Astrocyte (in vitro differentiated cells and primary cell): ENCODE measurements at regions not wholly inside any gene's neighbourhood (a gene's known extent, or its start where the extent isn't known, plus 50 kb on each side); places are given as distances from the start of the nearest gene placed in this dataset.

ENCODE experiments used
- DNase-seq: peaks from one replicate; pipeline ENCODE4 v3.0.0-alpha.2; 2010; ENCODE audit warnings: low read depth
- FAIRE-seq: peaks from 2 replicates; lab custom pipeline; 2011; peaks lifted over from hg19 to GRCh38; lab: Jason Lieb, UNC
- H2AFZ ChIP-seq: 2 replicates; pipeline ENCODE4 v1.6.0; 2012; ENCODE audit warnings: low read depth, low read length, inconsistent platforms
- H3K27ac ChIP-seq: 2 replicates; pipeline ENCODE4 v1.5.1; 2011; ENCODE audit warnings: low read depth, low read length, inconsistent platforms
- H3K27me3 ChIP-seq: 2 replicates; pipeline ENCODE4 v1.6.0; 2011; ENCODE audit warnings: low read length, inconsistent platforms; ENCODE audit not compliant: insufficient read depth
- H3K36me3 ChIP-seq: 2 replicates; pipeline ENCODE4 v1.5.1; 2011; ENCODE audit warnings: low read length, inconsistent platforms; ENCODE audit not compliant: insufficient read depth
- H3K4me1 ChIP-seq: 2 replicates; pipeline ENCODE4 v1.5.1; 2011; ENCODE audit warnings: low read length, inconsistent platforms; ENCODE audit not compliant: insufficient read depth
- H3K4me2 ChIP-seq: 2 replicates; pipeline ENCODE4 v1.6.0; 2012; ENCODE audit warnings: low read length, inconsistent platforms
- H3K4me3 ChIP-seq: 2 replicates; pipeline ENCODE4 v1.5.1; 2011; ENCODE audit warnings: low read depth, mild to moderate bottlenecking, low read length, inconsistent platforms; ENCODE audit not compliant: insufficient read depth
- H3K79me2 ChIP-seq: 2 replicates; pipeline ENCODE4 v1.6.0; 2012; ENCODE audit warnings: mild to moderate bottlenecking, low read length, inconsistent platforms; ENCODE audit not compliant: insufficient read depth
- H3K9ac ChIP-seq: 2 replicates; pipeline ENCODE4 v1.6.0; 2012; ENCODE audit warnings: mild to moderate bottlenecking, low read length, inconsistent platforms
- H3K9me3 ChIP-seq: 2 replicates; pipeline ENCODE4 v1.5.1; 2012; ENCODE audit warnings: low read depth, mild to moderate bottlenecking, low read length, inconsistent platforms; ENCODE audit not compliant: insufficient read depth
- H4K20me1 ChIP-seq: 2 replicates; pipeline ENCODE4 v1.6.0; 2012; ENCODE audit warnings: low read length, inconsistent platforms; ENCODE audit not compliant: insufficient read depth
- H3K27ac Mint-ChIP-seq: one replicate; pipeline ENCODE4 v1.8.0; 2021; ENCODE audit warnings: mild to moderate bottlenecking, mixed read lengths; ENCODE audit not compliant: unreplicated experiment
- H3K27me3 Mint-ChIP-seq: one replicate; pipeline ENCODE4 v1.8.0; 2021; ENCODE audit warnings: low read depth, mixed read lengths; ENCODE audit not compliant: unreplicated experiment
- H3K36me3 Mint-ChIP-seq: one replicate; pipeline ENCODE4 v1.8.0; 2021; ENCODE audit warnings: low read depth, mixed read lengths; ENCODE audit not compliant: unreplicated experiment
- H3K4me1 Mint-ChIP-seq: one replicate; pipeline ENCODE4 v1.8.0; 2021; ENCODE audit warnings: low read depth, mixed read lengths; ENCODE audit not compliant: unreplicated experiment
- H3K4me3 Mint-ChIP-seq: one replicate; pipeline ENCODE4 v1.8.0; 2021; ENCODE audit warnings: mild to moderate bottlenecking, moderate library complexity, mixed read lengths; ENCODE audit not compliant: unreplicated experiment
- H3K9me3 Mint-ChIP-seq: one replicate; pipeline ENCODE4 v1.8.0; 2021; ENCODE audit warnings: mild to moderate bottlenecking, mixed read lengths; ENCODE audit not compliant: unreplicated experiment
- EZH2 ChIP-seq: IDR thresholded peaks from 2 replicates; pipeline ENCODE4 v1.6.1; 2012; ENCODE audit warnings: mild to moderate bottlenecking, low read length, inconsistent platforms; ENCODE audit not compliant: insufficient read depth
- TF ChIP-seq, protein P1 (sequence below): IDR thresholded peaks from 2 replicates; pipeline ENCODE4 v1.5.1; 2011; ENCODE audit warnings: low read depth, mild to moderate bottlenecking, inconsistent platforms, low read length, moderate library complexity; ENCODE audit not compliant: insufficient read depth

DNA sequence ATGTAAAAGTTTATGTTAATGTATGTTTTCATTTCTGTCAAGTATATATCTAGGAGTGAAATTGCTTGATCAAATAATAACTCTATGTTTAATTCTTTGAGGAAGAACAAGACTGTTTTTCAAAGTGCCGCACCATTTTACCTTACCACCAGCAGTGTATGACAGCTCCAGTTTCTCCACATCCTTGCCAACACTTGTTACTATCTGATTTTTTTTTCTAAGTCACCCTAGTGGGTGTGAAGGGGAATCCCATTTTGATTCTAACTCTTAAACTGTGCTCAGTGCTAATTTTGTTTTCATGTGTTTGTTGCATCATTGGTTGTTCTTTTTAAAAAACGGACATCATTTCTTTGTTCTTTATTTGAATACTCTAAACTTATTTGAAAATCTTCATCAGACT is 120.2 kb upstream of the CDK6 start:
- H3K79me2 ChIP-seq: no peaks in the 10 kb centered on the region

DNA sequence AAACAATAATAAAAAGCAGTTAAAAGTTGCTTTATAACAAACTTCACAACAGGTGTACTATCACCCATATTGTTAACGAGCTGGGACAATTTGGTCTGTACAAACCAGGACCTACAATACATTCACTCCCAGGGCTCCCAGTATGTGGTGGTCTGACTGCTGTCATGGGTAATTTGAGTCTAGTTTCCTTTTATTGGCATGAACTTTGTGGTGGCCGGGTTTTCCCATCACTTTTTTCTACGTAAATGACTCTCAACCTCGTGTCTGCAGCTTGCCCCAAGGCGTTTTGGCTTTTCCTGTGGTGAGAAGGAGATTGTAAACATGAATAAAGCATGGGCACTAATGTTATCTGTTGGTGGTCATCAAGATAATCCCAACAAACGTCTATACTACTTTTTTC is 118.7 kb upstream of the CDK6 start:
- Histone ChIP-seq H3K9ac (no peak overlapping the region), H3K27ac (no peak overlapping the region), H4K20me1 (no peaks in the 10 kb centered on the region), H3K4me2 (no peak overlapping the region), H3K4me3 (no peak overlapping the region), H3K9me3 (no peaks in the 10 kb centered on the region), H3K4me1 (no peaks in the 10 kb centered on the region), H2AFZ (no peak overlapping the region), H3K27me3 (no peaks in the 10 kb centered on the region), H3K79me2 (no peaks in the 10 kb centered on the region), H3K36me3 (no peaks in the 10 kb centered on the region)
- Mint-ChIP-seq H3K36me3 (peaks cover 2% of the 10 kb centered on the region), H3K27me3 (peaks cover 5% of the 10 kb centered on the region), H3K27ac (no peak overlapping the region), H3K4me3 (no peak overlapping the region), H3K4me1 (no peaks in the 10 kb centered on the region), H3K9me3 (peaks cover 17% of the 10 kb centered on the region)
- DNase-seq (no peak), FAIRE-seq (no peak)
- TF ChIP-seq EZH2: no peak
- TF ChIP-seq, protein P1, sequence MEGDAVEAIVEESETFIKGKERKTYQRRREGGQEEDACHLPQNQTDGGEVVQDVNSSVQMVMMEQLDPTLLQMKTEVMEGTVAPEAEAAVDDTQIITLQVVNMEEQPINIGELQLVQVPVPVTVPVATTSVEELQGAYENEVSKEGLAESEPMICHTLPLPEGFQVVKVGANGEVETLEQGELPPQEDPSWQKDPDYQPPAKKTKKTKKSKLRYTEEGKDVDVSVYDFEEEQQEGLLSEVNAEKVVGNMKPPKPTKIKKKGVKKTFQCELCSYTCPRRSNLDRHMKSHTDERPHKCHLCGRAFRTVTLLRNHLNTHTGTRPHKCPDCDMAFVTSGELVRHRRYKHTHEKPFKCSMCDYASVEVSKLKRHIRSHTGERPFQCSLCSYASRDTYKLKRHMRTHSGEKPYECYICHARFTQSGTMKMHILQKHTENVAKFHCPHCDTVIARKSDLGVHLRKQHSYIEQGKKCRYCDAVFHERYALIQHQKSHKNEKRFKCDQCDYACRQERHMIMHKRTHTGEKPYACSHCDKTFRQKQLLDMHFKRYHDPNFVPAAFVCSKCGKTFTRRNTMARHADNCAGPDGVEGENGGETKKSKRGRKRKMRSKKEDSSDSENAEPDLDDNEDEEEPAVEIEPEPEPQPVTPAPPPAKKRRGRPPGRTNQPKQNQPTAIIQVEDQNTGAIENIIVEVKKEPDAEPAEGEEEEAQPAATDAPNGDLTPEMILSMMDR: no peak

More for the DNA sequence above, 120.2 kb upstream of the CDK6 start:
- Histone ChIP-seq H3K4me1 (no peaks in the 10 kb centered on the region), H3K9ac (no peak overlapping the region), H4K20me1 (no peaks in the 10 kb centered on the region), H3K27ac (no peak overlapping the region), H3K4me2 (no peak overlapping the region), H3K9me3 (no peaks in the 10 kb centered on the region), H2AFZ (no peak overlapping the region), H3K36me3 (no peaks in the 10 kb centered on the region), H3K4me3 (no peak overlapping the region), H3K27me3 (no peaks in the 10 kb centered on the region)
- H3K4me3 Mint-ChIP-seq: no peak overlapping the region
- H3K36me3 Mint-ChIP-seq: peaks cover 2% of the 10 kb centered on the region
- TF ChIP-seq, protein P1: no peak
- no peak for TF ChIP-seq EZH2
- FAIRE-seq (no peak), DNase-seq (no peak)
- peaks cover 21% of the 10 kb centered on the region for H3K9me3 Mint-ChIP-seq
- no peaks in the 10 kb centered on the region for H3K4me1 Mint-ChIP-seq
- peaks cover 5% of the 10 kb centered on the region for H3K27me3 Mint-ChIP-seq
- no peak overlapping the region for H3K27ac Mint-ChIP-seq

GRCh38 chr7:92953657-92954056 is 117.3 kb upstream of the CDK6 start:
- H3K27ac ChIP-seq: no peak overlapping the region
- no peaks in the 10 kb centered on the region for H4K20me1 ChIP-seq
- Mint-ChIP-seq H3K4me1 (no peaks in the 10 kb centered on the region), H3K9me3 (peaks cover 13% of the 10 kb centered on the region), H3K4me3 (no peak overlapping the region), H3K36me3 (peaks cover 2% of the 10 kb centered on the region), H3K27ac (no peak overlapping the region), H3K27me3 (peaks cover 2% of the 10 kb centered on the region)
- no peaks in the 10 kb centered on the region for H3K9me3 ChIP-seq
- no peaks in the 10 kb centered on the region for H3K4me1 ChIP-seq
- no peak overlapping the region for H3K4me2 ChIP-seq
- H3K27me3 ChIP-seq: no peaks in the 10 kb centered on the region
- H3K9ac ChIP-seq: no peak overlapping the region
- FAIRE-seq (no peak), DNase-seq (no peak)
- no peak overlapping the region for H3K4me3 ChIP-seq
- TF ChIP-seq EZH2: no peak
- TF ChIP-seq, protein P1: no peak
- no peaks in the 10 kb centered on the region for H3K79me2 ChIP-seq
- H3K36me3 ChIP-seq: no peaks in the 10 kb centered on the region
- H2AFZ ChIP-seq: no peak overlapping the region
